GM23338 (cell line): ENCODE measurements at regions not wholly inside any gene's neighbourhood (a gene's known extent, or its start where the extent isn't known, plus 50 kb on each side); places are given as distances from the start of the nearest gene placed in this dataset.

Experiments used
- ATAC-seq: fragments of 200-7000 bp; cut with Tn5 transposase; 3 replicates; pipeline ENCODE4 v1.9.1; 2020
- DNase-seq: peaks from one replicate; pipeline ENCODE4 v3.0.0-alpha.2; 2015; ENCODE audit warnings: low spot score
- H2AFZ ChIP-seq: fragments of 200-600 bp; sonication (generic); 2 replicates; pipeline ENCODE4 v1.8.0; 2016; ENCODE audit warnings: antibody characterized with exemption, mild to moderate bottlenecking, moderate library complexity
- H3F3A ChIP-seq: fragments of 200-600 bp; sonication (generic); replicated peaks from 2 replicates; pipeline ENCODE4 v1.8.0; 2017; ENCODE audit warnings: antibody characterized with exemption, mixed run types, low read depth
- H3K27ac ChIP-seq: fragments of 200-600 bp; sonication (generic); 2 replicates; pipeline ENCODE4 v1.6.1; 2016; ENCODE audit warnings: low read depth
- H3K27me3 ChIP-seq: fragments of 200-600 bp; sonication (generic); 2 replicates; pipeline ENCODE4 v1.8.0; 2016; ENCODE audit warnings: mild to moderate bottlenecking, mixed run types, moderate library complexity; ENCODE audit not compliant: insufficient read depth
- H3K36me3 ChIP-seq: fragments of 200-600 bp; sonication (generic); 2 replicates; pipeline ENCODE4 v1.8.0; 2016; ENCODE audit warnings: mild to moderate bottlenecking; ENCODE audit not compliant: insufficient read depth
- H3K4me1 ChIP-seq: fragments of 200-600 bp; sonication (generic); 2 replicates; pipeline ENCODE4 v1.8.0; 2016; ENCODE audit warnings: mild to moderate bottlenecking, moderate library complexity; ENCODE audit not compliant: insufficient read depth
- H3K4me2 ChIP-seq: fragments of 200-600 bp; sonication (generic); 2 replicates; pipeline ENCODE4 v1.7.1; 2017; ENCODE audit warnings: mixed run types
- H3K4me3 ChIP-seq: fragments of 200-600 bp; sonication (generic); 2 replicates; pipeline ENCODE4 v1.6.1; 2016; ENCODE audit warnings: mixed run types
- H3K79me2 ChIP-seq: fragments of 200-600 bp; sonication (generic); replicated peaks from 2 replicates; pipeline ENCODE4 v1.8.0; 2017; ENCODE audit warnings: mild to moderate bottlenecking; ENCODE audit not compliant: insufficient read depth
- H3K9me2 ChIP-seq: fragments of 200-600 bp; sonication (generic); 2 replicates; pipeline ENCODE4 v1.8.0; 2017; ENCODE audit not compliant: insufficient read depth
- H4K20me1 ChIP-seq: fragments of 200-600 bp; sonication (generic); replicated peaks from 2 replicates; pipeline ENCODE4 v1.8.0; 2017; ENCODE audit warnings: mild to moderate bottlenecking; ENCODE audit not compliant: insufficient read depth
- H3K27ac Mint-ChIP-seq: 2 replicates; pipeline ENCODE4 v1.8.0; 2020; ENCODE audit warnings: inconsistent platforms, mild to moderate bottlenecking, moderate library complexity, mixed read lengths
- H3K27me3 Mint-ChIP-seq: 3 replicates; pipeline ENCODE4 v1.8.0; 2022; ENCODE audit warnings: low read depth, mild to moderate bottlenecking, moderate library complexity, mixed read lengths, inconsistent platforms; ENCODE audit not compliant: insufficient read depth, poor library complexity
- H3K36me3 Mint-ChIP-seq: 3 replicates; pipeline ENCODE4 v1.8.0; 2021; ENCODE audit warnings: low read depth, mild to moderate bottlenecking, inconsistent platforms, moderate library complexity, mixed read lengths
- H3K4me1 Mint-ChIP-seq: 3 replicates; pipeline ENCODE4 v1.8.0; 2020; ENCODE audit warnings: mild to moderate bottlenecking, inconsistent platforms, mixed read lengths
- H3K4me3 Mint-ChIP-seq: 3 replicates; pipeline ENCODE4 v1.8.0; 2021; ENCODE audit warnings: moderate library complexity, mild to moderate bottlenecking, inconsistent platforms, mixed read lengths
- H3K9me3 Mint-ChIP-seq: 3 replicates; pipeline ENCODE4 v1.8.0; 2020; ENCODE audit warnings: moderate library complexity, mild to moderate bottlenecking, inconsistent platforms, mixed read lengths
- CREB1 ChIP-seq: fragments of 250-450 bp; sonication (Bioruptor Pico); IDR thresholded peaks from 2 replicates; pipeline ENCODE4 v1.5.0; 2020; ENCODE audit warnings: low read depth, mild to moderate bottlenecking, moderate library complexity
- EZH2 ChIP-seq: fragments of 200-600 bp; sonication (generic); IDR thresholded peaks from one replicate; pipeline ENCODE4 v1.8.0; 2017; ENCODE audit warnings: antibody characterized with exemption, mild to moderate bottlenecking, low read depth; ENCODE audit not compliant: unreplicated experiment
- NANOG ChIP-seq: IDR thresholded peaks from 2 replicates; pipeline ENCODE4 v1.6.1; 2016; ENCODE audit warnings: antibody characterized with exemption, borderline replicate concordance
- POLR2AphosphoS5 ChIP-seq: IDR thresholded peaks from 2 replicates; pipeline ENCODE4 v1.6.1; 2016; ENCODE audit warnings: antibody characterized with exemption, low read depth
- ZNF114 ChIP-seq: fragments of 250-450 bp; sonication (Bioruptor Pico); IDR thresholded peaks from 2 replicates; pipeline ENCODE4 v1.5.0; 2020; ENCODE audit warnings: mild to moderate bottlenecking, moderate library complexity
- ZNF331 ChIP-seq: fragments of 250-450 bp; sonication (Bioruptor Pico); IDR thresholded peaks from 2 replicates; pipeline ENCODE4 v1.5.0; 2020; ENCODE audit warnings: low read depth, mild to moderate bottlenecking, moderate library complexity
- TF ChIP-seq, protein P1 (sequence below): fragments of 250-450 bp; sonication (Bioruptor Pico); IDR thresholded peaks from 2 replicates; pipeline ENCODE4 v1.5.0; 2020; ENCODE audit warnings: mild to moderate bottlenecking, moderate library complexity
- TF ChIP-seq, protein P2 (sequence below): IDR thresholded peaks from 2 replicates; pipeline ENCODE4 v1.6.1; 2016; ENCODE audit warnings: antibody characterized with exemption
- TF ChIP-seq, protein P3 (sequence below), 2 experiments: fragments of 200-600 bp in 1 of 2; sonication (generic) in 1 of 2; conservative IDR thresholded peaks; 2 replicates each; pipeline versions ENCODE4 v1.5.1 to v1.6.1; 2016 to 2017; ENCODE audit warnings: antibody characterized with exemption in 2 of 2, low read depth in 2 of 2, mild to moderate bottlenecking in 2 of 2, moderate library complexity in 1 of 2

DNA sequence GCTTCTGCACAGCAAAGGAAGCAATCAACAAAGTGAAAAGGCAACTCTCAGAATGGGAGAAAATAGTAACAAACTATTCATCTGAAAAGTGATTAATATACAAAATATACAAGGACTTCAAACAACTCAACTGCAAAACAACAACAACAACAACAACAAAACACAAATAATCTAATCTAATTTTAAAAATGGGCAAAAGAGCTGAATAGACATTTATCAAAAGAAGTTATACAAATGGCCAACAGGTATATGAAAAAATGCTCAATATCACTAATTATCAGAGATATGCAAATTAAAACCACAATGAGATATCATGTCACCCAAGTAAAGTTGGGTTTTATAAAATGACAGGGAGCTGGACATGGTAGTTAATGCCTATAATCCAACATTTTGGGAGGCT, 602.8 kb upstream of the DIAPH2 start (continued):
- TF ChIP-seq, protein P1, sequence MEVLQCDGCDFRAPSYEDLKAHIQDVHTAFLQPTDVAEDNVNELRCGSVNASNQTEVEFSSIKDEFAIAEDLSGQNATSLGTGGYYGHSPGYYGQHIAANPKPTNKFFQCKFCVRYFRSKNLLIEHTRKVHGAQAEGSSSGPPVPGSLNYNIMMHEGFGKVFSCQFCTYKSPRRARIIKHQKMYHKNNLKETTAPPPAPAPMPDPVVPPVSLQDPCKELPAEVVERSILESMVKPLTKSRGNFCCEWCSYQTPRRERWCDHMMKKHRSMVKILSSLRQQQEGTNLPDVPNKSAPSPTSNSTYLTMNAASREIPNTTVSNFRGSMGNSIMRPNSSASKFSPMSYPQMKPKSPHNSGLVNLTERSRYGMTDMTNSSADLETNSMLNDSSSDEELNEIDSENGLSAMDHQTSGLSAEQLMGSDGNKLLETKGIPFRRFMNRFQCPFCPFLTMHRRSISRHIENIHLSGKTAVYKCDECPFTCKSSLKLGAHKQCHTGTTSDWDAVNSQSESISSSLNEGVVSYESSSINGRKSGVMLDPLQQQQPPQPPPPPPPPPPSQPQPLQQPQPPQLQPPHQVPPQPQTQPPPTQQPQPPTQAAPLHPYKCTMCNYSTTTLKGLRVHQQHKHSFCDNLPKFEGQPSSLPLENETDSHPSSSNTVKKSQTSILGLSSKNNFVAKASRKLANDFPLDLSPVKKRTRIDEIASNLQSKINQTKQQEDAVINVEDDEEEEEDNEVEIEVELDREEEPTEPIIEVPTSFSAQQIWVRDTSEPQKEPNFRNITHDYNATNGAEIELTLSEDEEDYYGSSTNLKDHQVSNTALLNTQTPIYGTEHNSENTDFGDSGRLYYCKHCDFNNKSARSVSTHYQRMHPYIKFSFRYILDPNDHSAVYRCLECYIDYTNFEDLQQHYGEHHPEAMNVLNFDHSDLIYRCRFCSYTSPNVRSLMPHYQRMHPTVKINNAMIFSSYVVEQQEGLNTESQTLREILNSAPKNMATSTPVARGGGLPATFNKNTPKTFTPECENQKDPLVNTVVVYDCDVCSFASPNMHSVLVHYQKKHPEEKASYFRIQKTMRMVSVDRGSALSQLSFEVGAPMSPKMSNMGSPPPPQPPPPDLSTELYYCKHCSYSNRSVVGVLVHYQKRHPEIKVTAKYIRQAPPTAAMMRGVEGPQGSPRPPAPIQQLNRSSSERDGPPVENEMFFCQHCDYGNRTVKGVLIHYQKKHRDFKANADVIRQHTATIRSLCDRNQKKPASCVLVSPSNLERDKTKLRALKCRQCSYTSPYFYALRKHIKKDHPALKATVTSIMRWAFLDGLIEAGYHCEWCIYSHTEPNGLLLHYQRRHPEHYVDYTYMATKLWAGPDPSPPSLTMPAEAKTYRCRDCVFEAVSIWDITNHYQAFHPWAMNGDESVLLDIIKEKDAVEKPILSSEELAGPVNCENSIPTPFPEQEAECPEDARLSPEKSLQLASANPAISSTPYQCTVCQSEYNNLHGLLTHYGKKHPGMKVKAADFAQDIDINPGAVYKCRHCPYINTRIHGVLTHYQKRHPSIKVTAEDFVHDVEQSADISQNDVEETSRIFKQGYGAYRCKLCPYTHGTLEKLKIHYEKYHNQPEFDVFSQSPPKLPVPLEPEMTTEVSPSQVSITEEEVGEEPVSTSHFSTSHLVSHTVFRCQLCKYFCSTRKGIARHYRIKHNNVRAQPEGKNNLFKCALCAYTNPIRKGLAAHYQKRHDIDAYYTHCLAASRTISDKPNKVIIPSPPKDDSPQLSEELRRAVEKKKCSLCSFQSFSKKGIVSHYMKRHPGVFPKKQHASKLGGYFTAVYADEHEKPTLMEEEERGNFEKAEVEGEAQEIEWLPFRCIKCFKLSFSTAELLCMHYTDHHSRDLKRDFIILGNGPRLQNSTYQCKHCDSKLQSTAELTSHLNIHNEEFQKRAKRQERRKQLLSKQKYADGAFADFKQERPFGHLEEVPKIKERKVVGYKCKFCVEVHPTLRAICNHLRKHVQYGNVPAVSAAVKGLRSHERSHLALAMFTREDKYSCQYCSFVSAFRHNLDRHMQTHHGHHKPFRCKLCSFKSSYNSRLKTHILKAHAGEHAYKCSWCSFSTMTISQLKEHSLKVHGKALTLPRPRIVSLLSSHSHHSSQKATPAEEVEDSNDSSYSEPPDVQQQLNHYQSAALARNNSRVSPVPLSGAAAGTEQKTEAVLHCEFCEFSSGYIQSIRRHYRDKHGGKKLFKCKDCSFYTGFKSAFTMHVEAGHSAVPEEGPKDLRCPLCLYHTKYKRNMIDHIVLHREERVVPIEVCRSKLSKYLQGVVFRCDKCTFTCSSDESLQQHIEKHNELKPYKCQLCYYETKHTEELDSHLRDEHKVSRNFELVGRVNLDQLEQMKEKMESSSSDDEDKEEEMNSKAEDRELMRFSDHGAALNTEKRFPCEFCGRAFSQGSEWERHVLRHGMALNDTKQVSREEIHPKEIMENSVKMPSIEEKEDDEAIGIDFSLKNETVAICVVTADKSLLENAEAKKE (CRISPR knock-in tag), result no peak
- TF ChIP-seq, protein P2, sequence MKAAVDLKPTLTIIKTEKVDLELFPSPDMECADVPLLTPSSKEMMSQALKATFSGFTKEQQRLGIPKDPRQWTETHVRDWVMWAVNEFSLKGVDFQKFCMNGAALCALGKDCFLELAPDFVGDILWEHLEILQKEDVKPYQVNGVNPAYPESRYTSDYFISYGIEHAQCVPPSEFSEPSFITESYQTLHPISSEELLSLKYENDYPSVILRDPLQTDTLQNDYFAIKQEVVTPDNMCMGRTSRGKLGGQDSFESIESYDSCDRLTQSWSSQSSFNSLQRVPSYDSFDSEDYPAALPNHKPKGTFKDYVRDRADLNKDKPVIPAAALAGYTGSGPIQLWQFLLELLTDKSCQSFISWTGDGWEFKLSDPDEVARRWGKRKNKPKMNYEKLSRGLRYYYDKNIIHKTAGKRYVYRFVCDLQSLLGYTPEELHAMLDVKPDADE, result no peak
- TF ChIP-seq NANOG, result no peak
- TF ChIP-seq ZNF331, result no peak
- no peak for TF ChIP-seq EZH2
- TF ChIP-seq ZNF114, result no peak

DNA sequence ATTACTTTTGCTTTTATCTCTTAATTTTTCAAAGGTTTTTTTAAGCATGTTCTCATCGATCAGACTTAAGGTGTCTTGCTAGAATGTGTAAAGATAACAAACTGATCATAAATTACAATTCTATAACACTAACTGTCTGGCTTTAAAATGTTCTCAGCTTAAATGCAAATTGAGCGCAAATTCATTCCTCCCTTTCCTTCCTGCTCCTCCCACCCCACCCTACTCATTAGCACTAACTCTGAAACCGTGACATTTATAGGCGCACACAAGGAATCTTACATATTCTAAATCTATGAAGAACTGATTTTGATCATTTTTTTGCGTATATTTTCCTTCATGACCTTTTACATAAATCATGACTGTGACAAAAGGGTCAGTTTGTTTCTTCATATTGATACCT, 590.0 kb upstream of the DIAPH2 start:
- H3K4me1 ChIP-seq, result peaks cover 18% of the 10 kb centered on the region
- H3K27me3 ChIP-seq, result no peaks in the 10 kb centered on the region
- H3K4me3 ChIP-seq, result no peak overlapping the region
- Mint-ChIP-seq H3K9me3 (no peaks in the 10 kb centered on the region; the same call in 1 of the 3 replicates), H3K27ac (0 out of 2 replicates have a peak overlapping the region, but pooled peaks have one; percentile 36), H3K36me3 (peaks cover 5% of the 10 kb centered on the region; the same call in 2 of the 3 replicates), H3K4me1 (peaks cover 19% of the 10 kb centered on the region; the same call in 2 of the 3 replicates), H3K27me3 (no peaks in the 10 kb centered on the region), H3K4me3 (no peak overlapping the region)
- ATAC-seq, result no peak
- H3K36me3 ChIP-seq, result no peaks in the 10 kb centered on the region
- no peaks in the 10 kb centered on the region for H3K79me2 ChIP-seq
- DNase-seq, result no peak
- no peak overlapping the region for H2AFZ ChIP-seq
- no peak overlapping the region for H3K27ac ChIP-seq
- H3K4me2 ChIP-seq, result no peak overlapping the region
- H4K20me1 ChIP-seq, result no peaks in the 10 kb centered on the region
- no peaks in the 10 kb centered on the region for H3F3A ChIP-seq
- H3K9me2 ChIP-seq, result no peaks in the 10 kb centered on the region
- TF ChIP-seq, protein P3, sequence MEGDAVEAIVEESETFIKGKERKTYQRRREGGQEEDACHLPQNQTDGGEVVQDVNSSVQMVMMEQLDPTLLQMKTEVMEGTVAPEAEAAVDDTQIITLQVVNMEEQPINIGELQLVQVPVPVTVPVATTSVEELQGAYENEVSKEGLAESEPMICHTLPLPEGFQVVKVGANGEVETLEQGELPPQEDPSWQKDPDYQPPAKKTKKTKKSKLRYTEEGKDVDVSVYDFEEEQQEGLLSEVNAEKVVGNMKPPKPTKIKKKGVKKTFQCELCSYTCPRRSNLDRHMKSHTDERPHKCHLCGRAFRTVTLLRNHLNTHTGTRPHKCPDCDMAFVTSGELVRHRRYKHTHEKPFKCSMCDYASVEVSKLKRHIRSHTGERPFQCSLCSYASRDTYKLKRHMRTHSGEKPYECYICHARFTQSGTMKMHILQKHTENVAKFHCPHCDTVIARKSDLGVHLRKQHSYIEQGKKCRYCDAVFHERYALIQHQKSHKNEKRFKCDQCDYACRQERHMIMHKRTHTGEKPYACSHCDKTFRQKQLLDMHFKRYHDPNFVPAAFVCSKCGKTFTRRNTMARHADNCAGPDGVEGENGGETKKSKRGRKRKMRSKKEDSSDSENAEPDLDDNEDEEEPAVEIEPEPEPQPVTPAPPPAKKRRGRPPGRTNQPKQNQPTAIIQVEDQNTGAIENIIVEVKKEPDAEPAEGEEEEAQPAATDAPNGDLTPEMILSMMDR (conservative IDR thresholded peaks at IDR 0.05; ENCODE audit: low read depth in 2 of 2), result no peak
- TF ChIP-seq EZH2 (no peak), ZNF331 (no peak), NANOG (no peak), CREB1 (no peak), POLR2AphosphoS5 (no peak)
